Activated CD8-positive, alpha-beta memory T cell treated with anti-CD3 and anti-CD28 coated beads, Interleukin-2, amount 50 U/mL, for 4 hours (primary cell): ENCODE measurements at regions not wholly inside any gene's neighbourhood (a gene's known extent, or its start where the extent isn't known, plus 50 kb on each side); places are given as distances from the start of the nearest gene placed in this dataset.

Source experiments
- DNase-seq: peaks from one replicate; pipeline ENCODE4 v3.0.0-alpha.2; 2020

GRCh38 chr1:4973341-4973740 lies 318.9 kb downstream of the AJAP1 start:
- no peak for DNase-seq

DNA sequence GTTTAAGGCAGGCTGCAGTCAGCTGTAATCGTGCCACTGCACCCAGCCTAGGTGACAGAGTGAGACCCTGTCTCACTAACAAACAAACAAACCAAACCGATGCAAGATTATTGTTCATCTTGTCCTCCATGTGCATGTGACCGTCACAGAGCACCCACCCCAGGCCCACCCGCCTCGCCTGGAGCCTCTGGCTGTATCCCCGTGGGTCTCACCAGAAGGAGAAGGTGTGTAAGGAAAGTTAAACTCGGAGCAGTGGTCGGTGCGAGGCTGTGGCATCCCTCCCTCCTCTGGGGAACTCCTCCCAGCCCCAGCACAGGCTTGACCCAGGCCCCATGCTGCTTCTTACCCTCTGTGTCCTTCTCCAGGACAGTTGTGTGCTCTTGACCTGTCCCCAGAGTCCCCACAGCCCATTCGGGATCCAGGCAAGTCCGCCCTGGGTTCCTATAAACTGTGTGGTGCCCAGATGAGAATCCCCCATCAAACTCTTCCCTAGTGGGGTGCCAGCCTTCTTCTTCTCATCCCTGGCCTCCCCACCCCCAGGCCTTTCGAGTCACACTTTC lies 318.4 kb downstream of the AJAP1 start:
- DNase-seq: no peak

DNA sequence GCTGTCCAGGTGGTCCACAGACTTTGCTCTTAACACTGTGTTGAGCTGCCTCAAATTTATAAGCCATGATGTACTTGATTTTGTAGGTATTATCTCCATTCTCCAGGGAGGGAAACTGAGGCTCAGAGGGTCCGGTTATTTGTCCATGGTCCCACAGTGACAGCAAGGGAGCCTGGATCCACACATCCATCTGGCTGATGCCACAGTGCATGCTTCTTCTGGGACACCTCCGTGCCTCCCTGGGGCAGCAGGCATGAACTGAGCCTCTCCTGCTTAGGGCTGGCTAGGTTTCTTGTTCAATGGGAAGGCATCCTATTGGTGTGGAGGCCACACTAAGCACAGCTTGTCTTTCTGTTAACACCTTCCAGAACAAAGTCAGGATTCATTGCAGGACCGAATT lies 317.3 kb downstream of the AJAP1 start:
- DNase-seq: no peak

DNA sequence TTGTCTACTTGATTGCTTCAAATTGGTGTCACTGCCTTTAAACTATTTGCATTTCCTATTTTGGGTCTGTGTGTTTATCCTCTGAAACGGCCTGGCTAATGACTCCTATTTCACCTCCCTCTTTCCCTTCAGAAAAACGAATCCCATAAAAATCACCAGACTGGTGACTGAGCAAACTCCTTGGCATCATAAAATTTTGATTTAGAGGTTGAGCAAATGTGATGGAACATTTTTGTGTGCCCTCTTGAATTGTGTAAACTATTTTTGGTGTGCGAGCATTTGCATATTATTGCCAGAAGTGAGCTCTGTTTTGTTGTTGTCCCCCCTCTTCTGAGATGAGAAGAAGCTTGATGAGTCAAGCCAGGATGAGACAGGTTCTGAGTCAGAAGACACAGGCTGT lies 316.1 kb downstream of the AJAP1 start:
- no peak for DNase-seq

DNA sequence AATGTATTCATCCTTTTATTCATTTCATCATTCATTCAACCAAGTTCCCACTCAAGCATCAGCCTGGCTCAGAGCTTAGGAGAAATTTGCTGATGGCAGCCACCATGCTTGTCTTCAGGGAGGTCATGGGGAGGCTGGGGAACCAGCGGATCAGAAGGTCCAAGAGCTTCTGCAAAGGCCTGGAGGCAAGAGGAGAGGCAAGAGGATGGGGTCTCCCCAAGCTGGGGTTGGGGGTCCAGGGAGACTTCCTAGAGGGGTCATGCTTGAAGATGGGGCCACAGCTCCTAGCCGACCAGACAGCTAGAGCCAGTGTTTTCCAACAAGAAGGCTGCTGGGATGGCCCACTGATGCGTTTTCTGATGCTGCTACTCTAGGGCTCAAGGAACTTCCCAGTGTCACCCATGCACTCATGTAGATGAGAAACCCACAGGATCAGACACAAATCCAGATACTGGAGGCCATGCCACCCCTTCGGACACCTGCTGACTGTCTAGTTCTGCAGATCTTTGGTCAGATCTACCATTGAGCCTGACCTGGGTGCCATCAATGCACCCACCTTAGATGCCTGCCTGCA lies 315.2 kb downstream of the AJAP1 start:
- no peak for DNase-seq

DNA sequence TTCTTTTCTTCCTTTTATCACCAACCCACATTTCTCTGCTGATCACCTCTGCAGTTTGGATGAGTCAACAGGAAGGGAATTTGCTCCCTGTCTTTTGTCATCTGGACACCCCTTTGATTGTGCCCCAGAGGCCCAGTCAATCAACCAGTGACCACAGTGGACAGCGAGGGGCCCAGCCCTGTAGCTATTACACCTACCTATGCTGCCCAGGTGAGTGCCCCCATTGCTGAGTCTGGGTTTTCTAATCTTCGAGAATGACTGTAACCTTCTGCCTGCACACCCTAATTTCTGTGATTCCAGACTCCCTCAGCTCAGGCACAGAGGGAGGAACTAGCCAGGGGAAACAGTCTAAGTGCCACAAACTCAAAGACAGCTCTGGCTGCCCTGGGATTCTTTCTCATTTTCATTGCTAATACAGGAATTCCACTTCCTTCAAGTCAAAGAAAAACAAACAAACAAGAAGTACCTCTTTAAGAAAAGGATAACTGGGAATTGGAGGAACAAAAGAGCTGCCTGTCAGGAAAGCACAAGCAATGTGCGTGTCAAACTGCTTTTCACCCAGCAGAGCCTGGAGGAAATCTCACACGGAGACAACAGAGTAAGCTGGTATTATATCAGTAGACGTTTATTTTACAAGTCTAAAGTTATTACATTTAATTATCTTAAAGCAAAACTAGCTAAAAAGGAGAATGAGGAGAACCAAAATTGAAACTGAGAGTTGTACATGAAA lies 311.1 kb downstream of the AJAP1 start:
- no peak for DNase-seq

DNA sequence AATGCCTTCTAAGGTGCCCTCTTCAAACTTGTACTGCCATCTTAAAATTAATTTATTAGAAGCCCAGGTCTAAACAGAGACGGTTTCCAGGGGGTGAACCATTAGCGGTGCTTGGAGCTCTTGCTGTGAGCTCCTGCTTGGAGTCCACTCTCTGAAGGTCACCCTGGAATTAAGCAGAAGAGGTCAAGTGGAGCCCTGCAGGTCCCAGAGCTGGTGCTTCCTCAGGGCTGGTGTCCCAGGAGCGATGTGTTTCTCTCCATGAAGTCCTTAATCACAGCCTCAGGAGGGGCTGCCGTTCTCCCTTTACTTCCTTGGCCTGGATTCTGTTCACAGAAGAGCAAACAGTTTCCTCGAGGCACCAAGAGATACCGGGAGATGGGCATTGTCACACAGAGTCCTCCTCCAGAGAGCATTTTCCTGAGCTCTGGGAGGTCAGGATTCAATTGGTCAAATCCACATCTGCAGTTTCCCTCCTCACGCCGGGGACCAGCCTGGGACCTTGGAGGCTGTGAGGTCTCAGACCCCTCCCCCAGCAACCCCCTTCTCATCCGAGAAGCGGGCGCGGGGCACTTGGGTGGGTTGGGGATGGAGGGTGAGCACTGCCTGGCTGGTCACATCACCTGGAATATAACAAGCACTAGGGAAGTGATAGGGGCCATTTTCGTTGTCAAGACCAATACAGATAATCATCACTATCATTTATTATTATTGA lies 310.4 kb downstream of the AJAP1 start:
- no peak for DNase-seq

- no peak for DNase-seq
Observed at GRCh38 chr1:4963251-4963650, 308.8 kb downstream of the AJAP1 start.

- DNase-seq: no peak
Observed at GRCh38 chr1:4962836-4963235, 308.4 kb downstream of the AJAP1 start.

DNA sequence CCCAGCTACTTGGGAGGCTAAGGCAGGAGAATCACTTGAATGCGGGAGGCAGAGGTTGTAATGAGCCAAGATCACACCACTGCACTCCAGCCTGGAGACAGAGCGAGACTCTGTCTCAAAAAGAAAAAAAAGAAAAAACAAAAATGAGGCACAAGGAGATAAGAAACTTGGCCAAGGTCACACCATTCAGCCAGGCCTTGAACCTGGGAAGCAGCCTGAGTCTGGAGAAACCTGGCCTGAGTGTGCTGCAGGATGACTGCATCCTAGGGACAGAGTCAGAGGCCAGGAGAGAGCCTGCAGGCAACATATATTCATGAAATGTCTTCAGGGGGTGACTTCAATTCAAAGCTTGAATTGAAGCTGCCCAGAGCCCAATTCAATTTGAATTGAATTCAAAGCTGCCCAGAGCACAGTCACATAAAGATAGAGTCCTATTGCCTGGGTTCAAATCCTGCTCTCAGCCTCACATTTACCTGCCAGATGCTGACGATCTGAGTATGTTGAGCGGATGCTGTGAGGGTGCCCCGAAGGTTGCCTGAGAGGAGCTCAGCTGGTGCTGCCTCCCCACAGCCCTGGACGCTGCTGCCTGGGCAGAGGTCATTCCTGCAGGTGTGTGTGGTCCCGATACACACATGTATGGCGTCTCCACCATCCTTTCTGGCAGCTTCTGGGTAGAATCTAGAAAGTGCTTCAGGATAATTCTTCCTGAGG lies 307.7 kb downstream of the AJAP1 start:
- no peak for DNase-seq

GRCh38 chr1:4960782-4961475 lies 306.5 kb downstream of the AJAP1 start:
- no peak for DNase-seq

GRCh38 chr1:4960336-4960735 lies 305.9 kb downstream of the AJAP1 start:
- DNase-seq: no peak

DNA sequence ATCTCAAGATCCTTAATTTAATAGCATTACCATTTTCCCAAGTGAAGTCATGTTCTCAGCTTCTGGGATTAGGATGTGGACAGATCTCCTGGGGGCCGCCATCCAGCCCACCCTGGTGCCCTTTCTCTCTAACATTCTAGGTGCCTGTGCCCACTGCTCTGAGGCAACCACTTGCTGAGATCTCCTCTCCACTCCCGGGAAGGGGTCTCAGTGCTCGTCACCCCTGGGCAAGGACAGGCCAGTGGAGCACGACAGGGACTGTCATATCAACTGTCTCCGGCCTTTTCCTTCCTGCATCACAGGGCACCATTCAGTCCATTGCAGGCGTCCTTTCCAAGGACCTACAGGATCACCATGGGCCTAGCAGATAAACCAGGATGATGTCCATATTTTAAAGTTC lies 304.8 kb downstream of the AJAP1 start:
- DNase-seq: no peak

DNA sequence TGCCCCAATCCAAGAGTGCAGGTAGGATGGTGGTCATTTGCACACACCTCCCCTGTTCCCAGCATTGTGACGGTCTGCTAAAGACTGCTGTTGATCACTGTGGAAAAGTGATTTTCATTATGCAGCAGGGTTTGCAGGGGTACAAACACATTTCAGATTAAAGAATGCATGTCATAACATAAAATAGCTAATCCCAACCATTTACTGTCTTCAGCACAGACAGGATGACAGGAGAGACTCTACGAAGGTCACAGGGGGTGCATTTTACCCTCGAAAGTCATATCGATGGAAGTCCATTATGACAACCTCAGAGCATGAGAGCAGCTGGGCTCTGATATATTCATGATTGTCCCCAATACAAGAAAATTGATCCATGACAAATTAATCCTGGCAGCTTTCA lies 302.6 kb downstream of the AJAP1 start:
- no peak for DNase-seq

GRCh38 chr1:4954392-4954791 lies 300.0 kb downstream of the AJAP1 start:
- DNase-seq: no peak

DNA sequence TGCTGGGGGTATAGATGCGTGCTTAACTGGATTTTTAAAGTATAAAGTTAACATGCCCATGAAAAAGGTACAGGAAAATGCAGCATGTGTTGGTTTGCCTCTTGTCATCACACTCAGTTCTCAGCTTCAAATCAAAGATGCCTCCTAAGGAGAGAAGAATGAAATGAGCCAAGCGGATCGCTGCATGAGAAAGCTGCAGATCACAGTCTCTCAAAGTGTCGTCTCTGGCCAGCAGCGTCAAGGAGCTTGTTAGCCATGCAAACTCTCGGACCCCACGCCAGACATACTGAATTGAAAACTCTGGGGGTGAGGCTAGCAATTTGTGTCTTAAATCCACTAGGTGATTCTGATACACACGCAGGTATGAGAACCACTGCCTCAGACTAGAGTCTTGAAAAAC lies 297.2 kb downstream of the AJAP1 start:
- DNase-seq: no peak

DNA sequence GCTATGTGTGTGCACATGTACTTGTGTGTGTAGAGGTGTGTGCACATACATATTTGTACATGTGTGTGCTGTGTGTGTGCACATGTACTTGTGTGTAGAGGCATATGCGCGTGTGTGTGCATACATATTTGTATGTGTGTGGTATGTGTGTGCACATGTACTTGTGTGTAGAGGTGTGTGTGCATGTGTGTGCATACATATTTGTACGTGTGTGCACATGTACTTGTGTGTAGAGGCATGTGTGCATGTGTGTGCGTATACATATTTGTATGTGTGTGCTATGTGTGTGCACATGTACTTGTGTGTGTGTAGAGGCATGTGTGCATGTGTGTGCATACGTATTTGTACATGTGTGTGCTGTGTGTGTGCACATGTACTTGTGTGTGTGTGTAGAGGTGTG lies 291.9 kb downstream of the AJAP1 start:
- no peak for DNase-seq

GRCh38 chr1:4944911-4945310 lies 290.5 kb downstream of the AJAP1 start:
- no peak for DNase-seq

DNA sequence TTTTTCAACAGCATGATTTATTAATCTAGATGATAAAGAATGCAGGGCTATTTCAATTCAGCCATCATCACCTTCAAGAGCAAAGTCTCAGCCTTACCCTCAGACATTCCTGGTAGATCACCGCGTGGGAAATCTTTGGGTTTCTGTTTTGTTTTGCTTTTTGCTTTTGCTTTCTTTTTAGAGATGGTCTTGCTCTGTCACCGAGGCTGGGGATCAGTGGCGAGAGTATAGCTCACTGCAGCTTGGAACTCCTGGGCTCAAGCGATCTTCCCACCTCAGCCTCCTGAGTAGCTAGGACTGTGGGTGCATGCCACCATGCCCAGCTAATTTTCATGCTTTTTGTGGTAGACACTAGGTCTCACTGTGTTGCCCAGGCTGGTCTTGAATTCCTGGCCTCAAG lies 289.7 kb downstream of the AJAP1 start:
- DNase-seq: no peak

GRCh38 chr1:4939266-4939665 lies 284.9 kb downstream of the AJAP1 start:
- no peak for DNase-seq

DNA sequence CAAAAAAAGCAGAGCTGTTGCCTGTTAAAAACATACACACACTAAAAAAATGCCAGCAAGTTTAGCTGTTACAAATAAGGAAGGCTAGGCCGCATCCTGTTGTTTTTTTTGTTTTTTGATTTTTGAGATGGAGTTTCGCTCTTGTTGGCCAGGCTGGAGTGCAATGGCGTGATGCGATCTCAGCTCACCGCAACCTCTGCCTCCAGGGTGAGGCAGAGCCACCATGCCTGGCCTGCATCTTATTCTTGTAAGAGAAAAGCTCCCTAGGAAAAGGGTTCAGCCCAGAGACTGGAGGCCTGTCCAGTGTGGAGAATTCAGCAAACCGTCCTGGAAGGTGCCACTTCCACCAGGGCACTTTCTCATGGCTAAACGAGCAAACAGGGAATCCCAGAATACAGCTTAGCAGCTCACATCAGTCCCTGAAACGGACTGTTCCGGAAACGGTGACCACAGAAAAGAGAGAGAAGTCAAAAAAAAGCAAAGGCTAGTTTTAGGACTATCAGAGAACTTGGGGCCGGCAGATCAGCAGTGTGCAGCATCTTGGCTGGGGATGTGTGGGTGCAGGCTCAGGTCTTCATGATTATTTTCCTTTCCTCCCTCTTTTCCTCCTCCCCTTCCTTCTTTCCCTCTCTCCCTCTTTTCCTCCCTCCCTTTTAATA lies 283.6 kb downstream of the AJAP1 start:
- no peak for DNase-seq

DNA sequence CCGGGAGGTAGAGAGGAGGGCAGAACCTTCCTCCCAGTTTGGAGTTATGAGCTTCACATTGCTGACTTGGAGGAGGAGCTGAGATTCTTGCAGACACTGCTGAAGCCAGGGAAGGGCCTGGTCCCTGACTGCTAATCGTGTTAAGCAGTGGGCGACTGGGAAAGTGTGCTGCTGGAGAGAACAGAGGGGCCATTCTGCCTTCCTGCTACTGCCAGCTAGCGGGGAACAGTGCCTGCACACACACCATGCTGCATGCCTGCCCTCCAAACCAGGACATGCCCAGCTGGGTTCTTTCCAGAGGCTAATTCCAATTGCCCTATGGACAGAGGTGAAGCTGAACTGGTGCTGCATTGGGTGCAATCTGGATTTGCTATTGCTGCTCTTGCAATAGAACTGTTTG lies 281.4 kb downstream of the AJAP1 start:
- DNase-seq: no peak
